ENCODE measurements at regions not wholly inside any gene's neighbourhood (a gene's known extent, or its start where the extent isn't known, plus 50 kb on each side); places are given as distances from the start of the nearest gene placed in this dataset.

DNA sequence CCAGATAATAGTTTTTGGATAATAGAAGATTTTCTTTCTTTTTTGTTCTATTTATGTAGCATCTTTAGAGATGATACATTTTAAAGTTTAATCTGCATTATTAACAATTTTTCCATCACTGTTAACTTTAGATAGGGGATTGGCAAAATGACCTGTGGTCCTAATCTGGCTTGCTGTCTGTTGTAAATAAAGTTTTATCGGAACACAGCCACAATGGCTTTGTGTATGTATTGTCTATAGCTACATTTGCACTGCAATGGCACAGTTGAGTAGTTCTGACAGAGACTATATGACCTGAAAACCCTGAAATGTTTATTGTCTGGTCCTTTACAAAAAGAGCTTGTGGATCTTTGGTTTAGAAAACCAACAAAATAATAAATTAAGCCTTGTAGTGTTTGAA, 97.0 kb upstream of the CERS6 start:
- H3K79me2 ChIP-seq (ENCODE audit: insufficient read depth, low read length), result no peaks in the 10 kb centered on the region
- Mint-ChIP-seq H3K9me3 (peaks cover 0 to 3% (median 0%) of the 10 kb centered on the region in 7 donors), H3K27ac (no peak overlapping the region), H3K4me1 (peaks cover 29% of the 10 kb centered on the region), H3K36me3 (peaks cover 0 to 2% of the 10 kb centered on the region in 2 donors), H3K27me3 (ENCODE audit: low read depth in 3 of 3) (peaks cover 0 to 1% (median 1%) of the 10 kb centered on the region in 3 donors), H3K4me3 (no peak overlapping the region)
- no peak overlapping the region for H2AFZ ChIP-seq (ENCODE audit: insufficient read depth, low read depth, low read length, poor library complexity, severe bottlenecking)
- no peaks in the 10 kb centered on the region for H3K27me3 ChIP-seq (ENCODE audit: control insufficient read depth in 2 of 2, insufficient read depth in 2 of 2, low read length in 2 of 2)
- DNase-seq, result no peak
- H3K4me3 ChIP-seq (replicated peaks in 1 of 3; ENCODE audit: low read depth in 2 of 3, low read length in 3 of 3), result no peak overlapping the region
- WGBS (ENCODE audit: insufficient coverage), result no CpG with 5 or more reads among the region's 1 CpG
- peaks cover 16% of the 10 kb centered on the region in 2 donors for H3K4me1 ChIP-seq (ENCODE audit: control insufficient read depth in 1 of 2, insufficient read depth in 2 of 2, low read length in 2 of 2)
- intact Hi-C loops (cut with micrococcal nuclease), result no loop called here
- H3K4me2 ChIP-seq (replicated peaks; ENCODE audit: extremely low read depth, low read length, poor library complexity, severe bottlenecking), result no peak overlapping the region
- H3K27ac ChIP-seq (ENCODE audit: low read depth in 1 of 2, low read length in 2 of 2), result no peak overlapping the region
- no peak overlapping the region for H3K9ac ChIP-seq (ENCODE audit: insufficient read depth, low read length, poor library complexity, severe bottlenecking)
- no peaks in the 10 kb centered on the region for H4K20me1 ChIP-seq (ENCODE audit: insufficient read depth, low read length)
- no peaks in the 10 kb centered on the region for H3K9me3 ChIP-seq (replicated peaks in 1 of 2; ENCODE audit: control insufficient read depth in 1 of 2, insufficient read depth in 1 of 2, low read length in 2 of 2)
- H3K36me3 ChIP-seq (replicated peaks in 1 of 2; ENCODE audit: control insufficient read depth in 1 of 2, insufficient read depth in 2 of 2, low read length in 2 of 2), result no peaks in the 10 kb centered on the region
- TF ChIP-seq, protein P1, sequence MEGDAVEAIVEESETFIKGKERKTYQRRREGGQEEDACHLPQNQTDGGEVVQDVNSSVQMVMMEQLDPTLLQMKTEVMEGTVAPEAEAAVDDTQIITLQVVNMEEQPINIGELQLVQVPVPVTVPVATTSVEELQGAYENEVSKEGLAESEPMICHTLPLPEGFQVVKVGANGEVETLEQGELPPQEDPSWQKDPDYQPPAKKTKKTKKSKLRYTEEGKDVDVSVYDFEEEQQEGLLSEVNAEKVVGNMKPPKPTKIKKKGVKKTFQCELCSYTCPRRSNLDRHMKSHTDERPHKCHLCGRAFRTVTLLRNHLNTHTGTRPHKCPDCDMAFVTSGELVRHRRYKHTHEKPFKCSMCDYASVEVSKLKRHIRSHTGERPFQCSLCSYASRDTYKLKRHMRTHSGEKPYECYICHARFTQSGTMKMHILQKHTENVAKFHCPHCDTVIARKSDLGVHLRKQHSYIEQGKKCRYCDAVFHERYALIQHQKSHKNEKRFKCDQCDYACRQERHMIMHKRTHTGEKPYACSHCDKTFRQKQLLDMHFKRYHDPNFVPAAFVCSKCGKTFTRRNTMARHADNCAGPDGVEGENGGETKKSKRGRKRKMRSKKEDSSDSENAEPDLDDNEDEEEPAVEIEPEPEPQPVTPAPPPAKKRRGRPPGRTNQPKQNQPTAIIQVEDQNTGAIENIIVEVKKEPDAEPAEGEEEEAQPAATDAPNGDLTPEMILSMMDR (IDR thresholded peaks at IDR 0.05), result no peak

DNA sequence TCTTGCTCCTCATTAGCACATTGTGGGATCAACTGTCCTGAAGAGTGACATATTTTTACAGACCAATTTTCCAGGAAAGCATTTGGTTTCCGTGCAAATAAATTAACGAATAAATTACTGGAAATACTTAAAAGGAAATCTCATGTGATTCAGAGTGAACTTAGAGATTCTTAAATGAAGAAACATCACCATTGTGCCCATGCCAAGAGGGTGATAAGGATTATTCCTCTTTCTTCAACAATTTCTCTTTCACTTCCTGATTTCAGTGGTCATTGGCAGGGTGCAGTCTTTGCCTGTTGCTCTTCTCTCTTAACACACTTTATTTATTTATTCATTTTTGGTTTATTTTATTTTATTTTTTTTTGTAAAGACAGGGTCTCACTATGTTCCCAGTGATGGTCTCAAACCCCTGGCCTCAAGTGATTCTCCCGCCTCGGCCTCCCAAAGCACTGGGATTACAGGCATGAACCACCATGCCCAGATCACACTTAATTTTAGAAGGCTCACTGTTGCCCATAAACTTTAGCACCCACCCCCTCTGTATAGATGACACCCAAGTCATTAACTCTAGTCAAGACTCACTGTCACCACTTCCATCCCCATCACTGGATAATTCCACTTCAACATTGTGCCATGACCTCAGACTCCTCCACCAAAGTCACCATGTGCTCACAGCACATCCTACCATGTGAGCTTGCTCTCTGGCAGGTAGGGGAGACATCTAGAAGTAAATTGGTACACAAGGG, 92.6 kb upstream of the CERS6 start:
- H3K4me3 ChIP-seq (replicated peaks in 1 of 3; ENCODE audit: low read depth in 2 of 3, low read length in 3 of 3), result peak overlapping the region in 1 of 3 experiments; percentile 28
- peak overlapping the region; percentile 47 to 51 for H3K27ac ChIP-seq (ENCODE audit: low read depth in 1 of 2, low read length in 2 of 2)
- Mint-ChIP-seq H3K9me3 (peaks cover 0 to 4% (median 0%) of the 10 kb centered on the region in 7 donors), H3K36me3 (peaks cover 0 to 2% of the 10 kb centered on the region in 2 donors), H3K4me1 (peaks cover 35% of the 10 kb centered on the region), H3K4me3 (peak overlapping the region in 1 of 2 donors; percentile 43), H3K27me3 (ENCODE audit: low read depth in 3 of 3) (peaks cover 0 to 2% (median 0%) of the 10 kb centered on the region in 3 donors), H3K27ac (peak overlapping the region in 6 of 7 donors; percentile 22 to 88 (median 78))
- H4K20me1 ChIP-seq (ENCODE audit: insufficient read depth, low read length), result no peaks in the 10 kb centered on the region
- DNase-seq, result peak; percentile 58 to 76 (median 76)
- H3K9me3 ChIP-seq (replicated peaks in 1 of 2; ENCODE audit: control insufficient read depth in 1 of 2, insufficient read depth in 1 of 2, low read length in 2 of 2), result no peaks in the 10 kb centered on the region
- H3K4me2 ChIP-seq (replicated peaks; ENCODE audit: extremely low read depth, low read length, poor library complexity, severe bottlenecking), result peak overlapping the region; percentile 12
- H3K27me3 ChIP-seq (ENCODE audit: control insufficient read depth in 2 of 2, insufficient read depth in 2 of 2, low read length in 2 of 2), result no peaks in the 10 kb centered on the region
- intact Hi-C loops (cut with micrococcal nuclease), result no loop called here
- WGBS (ENCODE audit: insufficient coverage), result 78% methylated on average over 2 of the region's 4 CpGs
- H3K79me2 ChIP-seq (ENCODE audit: insufficient read depth, low read length), result no peaks in the 10 kb centered on the region
- peaks cover 30 to 32% of the 10 kb centered on the region in 2 donors for H3K4me1 ChIP-seq (ENCODE audit: control insufficient read depth in 1 of 2, insufficient read depth in 2 of 2, low read length in 2 of 2)
- H2AFZ ChIP-seq (ENCODE audit: insufficient read depth, low read depth, low read length, poor library complexity, severe bottlenecking), result no peak overlapping the region
- no peak overlapping the region for H3K9ac ChIP-seq (ENCODE audit: insufficient read depth, low read length, poor library complexity, severe bottlenecking)
- H3K36me3 ChIP-seq (replicated peaks in 1 of 2; ENCODE audit: control insufficient read depth in 1 of 2, insufficient read depth in 2 of 2, low read length in 2 of 2), result no peaks in the 10 kb centered on the region
- TF ChIP-seq, protein P1 (IDR thresholded peaks at IDR 0.05), result no peak
